Anterior cingulate cortex (tissue), 58 donors: ENCODE measurements at regions not wholly inside any gene's neighbourhood (a gene's known extent, or its start where the extent isn't known, plus 50 kb on each side); places are given as distances from the start of the nearest gene placed in this dataset.

Experiments
- DNase-seq, 58 donors: peaks; one replicate each; lab custom pipeline; 2025; lab: John Stamatoyannopoulos, UW

- DNase-seq = no peak
Observed at GRCh38 chr2:167544602-167545001, 656.3 kb downstream of the XIRP2 start.

DNA sequence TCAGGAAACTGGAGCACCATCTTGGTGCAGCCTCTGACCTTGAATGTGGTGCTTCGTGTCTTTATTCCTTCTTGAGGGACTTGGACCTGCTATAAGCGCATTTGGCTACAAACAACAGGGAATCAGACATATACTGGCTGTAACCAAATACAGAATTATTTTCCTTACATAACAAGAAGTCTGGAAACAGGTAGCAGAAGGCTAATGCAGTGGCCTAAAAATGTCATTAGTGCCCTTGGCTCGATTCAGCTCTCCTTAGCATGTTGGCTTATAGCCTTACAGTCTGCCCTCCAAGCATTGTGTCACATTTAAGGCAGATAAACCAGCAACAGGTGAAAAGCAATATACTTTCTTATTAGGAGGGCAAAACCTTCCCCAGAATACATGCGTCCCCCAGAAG is 655.4 kb downstream of the XIRP2 start:
- DNase-seq = no peak

- no peak for DNase-seq
Observed at GRCh38 chr2:167537743-167538142, 649.5 kb downstream of the XIRP2 start.

DNA sequence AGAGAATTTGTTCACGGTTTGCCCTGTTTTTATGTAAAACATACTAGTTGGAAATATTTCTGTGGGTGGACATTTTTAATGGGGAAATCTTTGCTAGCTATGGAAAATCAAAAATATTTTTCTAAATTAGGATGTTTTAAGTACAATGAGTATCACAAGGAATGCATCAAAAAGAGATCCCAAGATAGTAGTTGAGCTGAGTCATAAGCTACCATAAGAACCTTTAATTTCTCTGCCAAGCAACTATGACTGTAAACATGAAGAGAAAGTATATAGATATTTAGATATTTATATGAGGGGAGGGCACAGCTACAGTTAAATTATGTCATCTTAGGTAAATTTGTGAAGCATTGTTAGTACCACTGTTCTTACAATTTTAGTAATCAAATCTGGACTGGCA is 646.2 kb downstream of the XIRP2 start:
- DNase-seq = no peak

DNA sequence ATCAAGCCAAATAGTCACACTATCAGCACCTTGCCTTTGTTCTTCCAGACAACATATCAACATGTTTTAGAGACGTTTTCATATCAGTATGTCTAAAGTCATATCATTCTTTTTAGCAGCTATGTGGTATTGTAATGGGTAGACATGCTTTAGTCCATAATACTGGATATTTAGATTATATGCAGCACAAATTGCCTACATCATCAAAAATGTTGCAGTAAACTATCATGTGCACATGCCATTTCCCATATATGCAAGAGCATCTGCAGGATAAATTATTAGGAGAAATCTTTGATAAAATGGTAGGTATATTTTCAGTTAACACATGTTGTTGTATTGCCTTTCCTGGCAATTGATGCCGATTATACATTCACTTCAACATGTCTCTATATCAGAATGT is 636.5 kb downstream of the XIRP2 start:
- DNase-seq = no peak

DNA sequence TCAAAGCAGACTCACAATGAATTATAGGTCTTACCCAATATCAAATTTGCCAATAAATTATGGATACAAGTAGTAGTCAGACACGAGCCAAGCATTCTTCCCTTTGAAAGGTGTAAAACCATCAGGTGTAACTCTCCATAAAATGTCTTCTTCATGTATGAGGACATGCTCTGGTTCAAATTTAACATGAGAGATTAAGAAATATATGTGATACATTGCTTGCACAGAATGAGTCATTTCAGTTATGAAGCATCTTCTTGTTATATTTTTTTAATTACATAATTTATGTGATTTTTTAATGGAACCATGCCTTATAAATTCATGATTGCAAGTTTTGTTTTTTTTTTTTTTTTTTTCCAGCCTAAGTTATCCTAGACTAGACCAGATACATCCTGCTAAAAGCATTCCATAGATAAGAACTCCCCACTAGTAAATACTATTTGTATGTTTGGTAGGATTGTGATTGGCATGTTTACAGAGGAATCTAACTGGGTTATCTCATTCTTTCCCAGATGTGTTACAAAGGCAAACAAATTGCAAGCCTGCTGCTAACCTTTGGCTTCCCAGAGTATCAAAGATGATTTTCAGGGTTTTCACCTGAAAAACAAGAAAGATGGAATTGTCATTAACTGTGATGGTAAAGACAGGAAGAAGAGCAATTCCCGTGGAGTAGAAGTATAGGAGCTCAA is 621.9 kb downstream of the XIRP2 start:
- no peak for DNase-seq

- DNase-seq = peak in 1 of 58 donors; percentile 5
Observed at GRCh38 chr2:167509586-167509985, 621.3 kb downstream of the XIRP2 start.

- no peak for DNase-seq
Observed at GRCh38 chr2:167508709-167509108, 620.4 kb downstream of the XIRP2 start.

DNA sequence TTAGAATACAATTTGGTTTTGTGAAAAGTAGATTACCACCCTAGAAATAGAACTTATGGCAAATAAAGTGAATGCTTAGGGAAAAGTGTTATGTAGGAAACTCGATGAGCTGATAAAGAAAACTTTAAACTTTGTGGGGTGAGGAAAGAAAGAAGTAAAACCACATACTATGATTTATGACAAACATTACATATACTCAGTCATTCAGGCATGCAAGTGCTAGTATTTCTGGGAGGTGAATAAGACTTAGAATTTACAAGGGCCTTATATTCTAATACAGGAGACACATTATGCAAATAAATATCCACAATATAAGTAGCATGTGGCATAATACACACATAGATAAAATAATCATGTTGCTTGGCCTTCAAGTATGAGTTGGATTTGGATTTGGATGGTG is 618.1 kb downstream of the XIRP2 start:
- DNase-seq = no peak

DNA sequence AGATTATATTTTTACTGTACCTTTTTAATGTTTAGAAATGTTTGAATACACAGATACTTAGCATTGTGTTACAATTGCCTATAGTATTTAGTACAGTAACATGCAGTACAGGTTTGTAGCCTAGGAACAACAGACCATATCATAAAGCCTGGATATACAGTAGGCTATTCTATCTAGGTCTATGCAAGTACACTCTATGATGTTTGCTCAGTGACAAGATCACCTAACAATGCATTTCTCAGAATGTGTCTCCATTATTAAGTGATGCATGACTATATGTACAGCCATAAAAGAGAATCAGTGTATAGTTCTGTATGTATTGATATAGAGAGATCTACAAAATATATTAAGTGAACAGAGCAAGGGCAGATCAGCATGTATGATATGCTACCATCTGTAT is 616.4 kb downstream of the XIRP2 start:
- no peak for DNase-seq

DNA sequence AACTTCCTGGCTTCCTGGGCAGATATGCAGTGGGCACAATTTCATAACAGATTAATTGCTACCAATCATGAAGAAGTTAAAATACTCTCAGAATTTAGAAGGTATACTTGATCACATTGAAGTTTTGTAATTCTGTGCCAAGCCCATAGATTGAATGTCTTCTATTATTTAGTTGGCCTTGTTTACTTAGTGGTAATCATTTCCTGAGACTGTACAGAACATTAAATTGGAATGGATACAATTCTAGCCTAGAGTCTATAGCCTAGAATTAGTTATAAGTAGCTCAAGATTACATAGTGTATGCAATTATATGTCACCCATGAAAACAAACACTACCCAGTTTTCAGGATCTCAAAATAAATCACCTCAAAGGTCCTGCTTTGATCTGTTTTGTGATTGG is 615.8 kb downstream of the XIRP2 start:
- DNase-seq = no peak

DNA sequence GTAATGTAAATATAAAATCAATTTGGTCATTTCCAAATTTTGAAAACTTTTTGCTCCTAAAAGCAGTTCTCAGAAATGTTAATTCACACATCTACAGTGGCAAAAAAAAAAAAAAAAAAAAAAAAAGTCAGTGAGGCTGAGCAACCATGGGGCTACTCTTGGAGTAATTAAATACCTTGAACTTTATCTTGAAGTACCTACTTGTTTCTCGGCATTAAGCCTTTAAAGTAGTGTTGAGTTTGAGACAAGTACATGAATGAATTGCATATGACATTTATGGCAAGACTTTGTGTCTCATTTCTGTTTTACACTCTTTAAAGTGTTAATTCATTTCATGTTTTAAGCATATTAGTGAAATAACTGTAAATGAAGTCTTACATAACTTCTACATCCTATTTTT is 613.3 kb downstream of the XIRP2 start:
- DNase-seq = no peak

GRCh38 chr2:167493862-167494261 is 605.6 kb downstream of the XIRP2 start:
- DNase-seq = no peak

DNA sequence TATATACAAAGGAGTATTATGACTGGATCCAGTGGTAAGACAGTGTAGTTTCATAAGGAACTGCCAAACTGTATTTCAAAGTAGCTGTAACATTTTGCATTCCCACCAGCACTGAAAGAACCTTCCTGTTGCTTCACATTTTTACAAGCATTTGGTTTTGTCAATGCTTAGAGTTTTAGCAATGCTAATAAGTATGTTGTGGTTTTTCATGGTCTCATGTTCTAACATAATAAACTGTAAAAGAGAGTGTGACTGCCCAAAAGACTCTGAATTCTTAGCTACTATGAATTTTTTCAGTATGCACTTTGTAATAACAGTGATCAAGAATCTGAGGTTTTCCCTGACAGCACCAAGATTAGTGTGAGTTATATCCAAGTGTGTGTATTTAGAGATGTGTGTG is 604.2 kb downstream of the XIRP2 start:
- no peak for DNase-seq

- no peak for DNase-seq
Observed at GRCh38 chr2:167491788-167492187, 603.5 kb downstream of the XIRP2 start.

DNA sequence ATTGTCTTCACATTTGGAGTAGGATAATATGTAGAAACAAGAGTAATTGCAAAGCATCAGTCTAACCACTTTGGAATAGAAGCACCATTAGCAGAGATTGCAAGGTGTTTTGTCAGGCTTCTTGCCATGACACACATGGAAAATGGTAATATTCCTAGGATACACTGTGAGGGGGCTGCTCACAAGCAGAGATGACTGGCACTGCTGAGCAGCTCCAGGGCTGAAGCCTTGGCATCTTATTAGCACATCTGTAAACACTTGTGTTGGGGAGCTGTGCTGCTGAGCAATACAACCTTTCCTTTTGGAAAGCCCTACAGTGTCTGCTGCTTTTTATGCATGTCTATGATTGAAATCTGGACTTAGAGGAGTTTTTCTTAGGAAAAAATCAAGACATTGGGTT is 602.2 kb downstream of the XIRP2 start:
- DNase-seq = no peak

DNA sequence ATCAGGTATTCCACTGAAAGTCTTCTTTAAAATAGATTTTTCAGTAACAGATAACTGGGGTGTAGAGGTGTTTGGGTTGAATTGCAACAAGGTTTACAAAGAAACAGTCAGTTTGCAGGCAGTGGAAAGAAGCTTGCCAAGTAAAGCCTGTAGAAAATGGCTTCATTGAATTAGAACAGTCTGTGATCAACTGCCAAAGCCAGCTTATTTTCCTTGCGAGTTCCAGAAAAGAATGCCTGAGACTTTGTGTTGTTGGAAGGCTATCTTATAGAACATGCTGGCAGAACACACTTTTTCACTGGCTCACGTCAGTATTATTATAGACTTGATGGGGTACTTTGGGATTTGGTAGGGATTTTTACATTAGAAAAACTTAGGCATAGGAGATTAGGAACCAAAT is 601.0 kb downstream of the XIRP2 start:
- peak in 7 of 58 donors; percentile 1 to 71 (median 7) for DNase-seq

DNA sequence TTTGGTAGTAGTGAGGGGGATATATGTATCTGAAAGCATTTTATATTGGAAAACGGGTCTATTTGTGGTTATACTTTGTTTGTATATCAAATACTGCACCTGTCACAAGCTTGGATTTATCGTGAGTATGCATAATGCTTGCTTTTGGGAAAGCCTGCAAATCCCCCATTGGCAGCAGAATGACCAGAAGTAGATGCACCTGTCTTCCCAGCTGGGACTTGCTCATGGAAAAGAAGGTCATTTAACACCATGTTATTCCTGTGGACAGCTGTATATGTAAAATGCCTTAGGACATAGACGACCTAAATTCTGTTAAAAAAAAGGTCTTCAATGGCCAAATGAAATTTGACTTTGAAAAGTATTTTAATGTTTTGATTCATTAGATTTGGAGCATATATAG is 599.4 kb downstream of the XIRP2 start:
- no peak for DNase-seq

- DNase-seq = no peak
Observed at GRCh38 chr2:167484875-167485274, 596.6 kb downstream of the XIRP2 start.

DNA sequence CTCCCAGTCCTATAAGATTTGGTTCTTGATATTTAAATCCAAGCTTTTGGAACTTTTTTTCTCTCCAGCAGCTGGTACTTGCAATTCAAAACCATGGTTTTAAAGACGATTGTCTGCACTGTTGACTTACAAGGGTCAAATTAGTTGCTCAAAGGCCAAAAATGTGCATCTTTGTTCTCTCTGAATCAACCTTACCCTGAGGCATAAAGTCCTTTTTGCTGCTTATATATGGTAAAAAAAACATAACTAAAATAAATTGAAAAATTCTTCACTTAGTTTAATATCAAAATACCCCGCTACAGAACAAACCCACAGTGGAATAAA is 592.7 kb downstream of the XIRP2 start:
- DNase-seq = no peak

DNA sequence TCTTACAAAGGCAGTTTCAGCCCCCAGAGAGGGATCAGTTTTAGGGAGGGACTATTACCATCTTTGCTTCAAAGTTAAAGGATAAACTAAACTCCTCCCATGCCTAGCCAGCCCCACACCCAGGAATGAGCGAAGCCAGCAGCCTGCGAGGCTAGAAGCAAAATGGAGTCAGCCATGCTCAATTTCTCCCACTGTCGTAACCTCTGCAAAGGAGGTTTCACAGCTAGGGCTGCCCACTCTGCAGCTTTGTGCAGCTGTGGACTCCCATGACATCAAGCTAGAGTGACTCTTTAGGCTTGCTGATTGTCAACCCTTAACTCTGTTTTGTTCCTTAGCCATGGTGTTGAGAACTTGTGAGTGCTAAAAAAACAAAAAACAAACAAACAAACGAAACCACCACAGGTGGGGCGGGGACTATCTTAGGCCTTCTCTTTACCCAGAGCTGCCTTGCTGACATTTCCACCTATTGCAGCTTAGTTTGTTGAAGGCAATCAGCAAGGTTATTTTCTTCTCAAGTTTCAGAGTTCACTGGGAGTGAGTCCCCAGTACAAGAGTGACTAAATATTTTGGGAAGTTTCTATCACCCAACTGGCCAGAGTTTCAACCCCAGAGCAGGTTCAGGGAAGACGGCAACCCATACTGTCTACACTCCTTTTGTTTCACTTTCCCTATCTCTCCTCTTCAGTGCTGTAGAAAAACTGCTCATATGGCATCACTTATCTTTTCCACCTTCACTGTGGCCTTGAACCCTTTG is 592.1 kb downstream of the XIRP2 start:
- no peak for DNase-seq

DNA sequence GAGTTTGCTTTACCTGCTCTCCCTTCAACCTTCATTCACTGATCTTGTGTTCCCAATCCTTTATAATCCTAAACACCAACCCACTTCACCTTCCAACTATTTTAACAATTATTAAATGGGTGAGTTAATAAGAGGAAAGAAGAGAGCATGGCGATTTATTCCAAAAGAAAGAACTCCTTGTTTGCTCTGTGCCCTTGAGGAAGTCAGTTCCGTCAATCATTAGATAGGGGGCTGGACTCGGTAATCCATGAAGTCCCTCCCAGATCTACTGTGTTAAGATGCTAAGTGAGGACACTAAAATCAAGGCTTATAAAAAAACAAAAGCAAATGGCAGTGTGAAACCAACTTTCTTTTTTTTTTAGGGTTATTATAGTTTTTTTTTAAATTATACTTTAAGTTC is 589.9 kb downstream of the XIRP2 start:
- no peak for DNase-seq

DNA sequence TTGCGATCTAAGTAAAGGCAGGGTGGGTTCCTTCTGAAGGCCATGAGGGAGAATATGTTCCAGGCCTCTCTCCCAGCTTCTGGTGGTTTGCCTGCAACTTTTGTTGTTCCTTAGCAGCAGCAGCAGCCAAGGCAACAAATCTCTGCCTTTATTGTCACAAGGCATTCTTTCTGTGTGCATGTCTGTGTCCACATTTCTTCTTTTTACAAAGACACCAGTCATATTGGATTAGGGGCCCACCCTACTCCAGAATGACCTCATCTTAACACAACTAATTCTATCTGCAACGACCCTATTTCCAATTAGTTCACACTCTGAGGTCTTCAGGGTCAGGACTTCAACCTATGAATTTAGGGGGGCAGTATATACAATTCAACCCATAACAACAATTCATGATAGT is 587.5 kb downstream of the XIRP2 start:
- no peak for DNase-seq
